Esophagus muscularis mucosa (tissue), 4 donors: ENCODE measurements at regions not wholly inside any gene's neighbourhood (a gene's known extent, or its start where the extent isn't known, plus 50 kb on each side); places are given as distances from the start of the nearest gene placed in this dataset.

ENCODE experiments used
- DNase-seq: peaks from one replicate; pipeline ENCODE4 v3.0.0-alpha.2; 2017; ENCODE audit errors: extremely low spot score
- H3K27ac ChIP-seq, 4 donors: fragments of 200-600 bp; sonication (generic); replicated peaks in 1 of 4; 1 replicate in 3 of 4; 2 replicates in 1 of 4; pipeline ENCODE4 v1.5.1; 2016 to 2019; ENCODE audit warnings: mild to moderate bottlenecking in 1 of 4
- H3K27me3 ChIP-seq, 4 donors: fragments of 200-600 bp; sonication (generic); one replicate each; pipeline versions ENCODE4 v1.5.1 to v1.6.0; 2016 to 2019
- H3K36me3 ChIP-seq, 4 donors: fragments of 200-600 bp; sonication (generic); one replicate each; pipeline ENCODE4 v1.5.1; 2016 to 2019
- H3K4me1 ChIP-seq, 4 donors: fragments of 200-600 bp; sonication (generic); one replicate each; pipeline ENCODE4 v1.5.1; 2016 to 2019
- H3K4me3 ChIP-seq, 4 donors: fragments of 200-600 bp; sonication (generic); 1 replicate in 2 of 4; 2 replicates in 2 of 4; pipeline ENCODE4 v1.5.1; 2016 to 2019; ENCODE audit warnings: mild to moderate bottlenecking in 4 of 4, moderate library complexity in 1 of 4
- H3K9me3 ChIP-seq, 4 donors: fragments of 200-600 bp; sonication (generic); 1 replicate in 3 of 4; 2 replicates in 1 of 4; pipeline ENCODE4 v1.5.1; 2016 to 2019
- EP300 ChIP-seq: sonication (generic); formaldehyde crosslinking; IDR thresholded peaks from one replicate; pipeline ENCODE4 v1.6.1; 2017; ENCODE audit warnings: antibody characterized with exemption
- POLR2A ChIP-seq: fragments of 450-650 bp; IDR thresholded peaks from one replicate; pipeline ENCODE4 v1.6.1; 2017; ENCODE audit warnings: antibody characterized with exemption, moderate library complexity, mild to moderate bottlenecking, low read depth
- POLR2AphosphoS5 ChIP-seq, 2 donors: sonication (generic); formaldehyde crosslinking; IDR thresholded peaks; one replicate each; pipeline ENCODE4 v1.6.1; 2017; ENCODE audit warnings: antibody characterized with exemption in 2 of 2
- WGBS: methylation state at CpG from one replicate; pipeline ENCODE4 v1.1.5; 2018; 5-methylcytosine and 5-hydroxymethylcytosine counted together
- intact Hi-C: fragments of 100-400 bp; cut with DNase I; formaldehyde crosslinking; loops from one replicate; pipeline ENCODE4 v1.15.1; 2023
- TF ChIP-seq, protein P1 (sequence below), 3 experiments: fragments of 200-600 bp in 2 of 3; fragments of 450-650 bp in 1 of 3; sonication (generic) in 2 of 3; IDR thresholded peaks; one replicate each; pipeline ENCODE4 v1.5.1; 2017 to 2019; ENCODE audit warnings: antibody characterized with exemption in 3 of 3, mild to moderate bottlenecking in 2 of 3, moderate library complexity in 1 of 3

DNA sequence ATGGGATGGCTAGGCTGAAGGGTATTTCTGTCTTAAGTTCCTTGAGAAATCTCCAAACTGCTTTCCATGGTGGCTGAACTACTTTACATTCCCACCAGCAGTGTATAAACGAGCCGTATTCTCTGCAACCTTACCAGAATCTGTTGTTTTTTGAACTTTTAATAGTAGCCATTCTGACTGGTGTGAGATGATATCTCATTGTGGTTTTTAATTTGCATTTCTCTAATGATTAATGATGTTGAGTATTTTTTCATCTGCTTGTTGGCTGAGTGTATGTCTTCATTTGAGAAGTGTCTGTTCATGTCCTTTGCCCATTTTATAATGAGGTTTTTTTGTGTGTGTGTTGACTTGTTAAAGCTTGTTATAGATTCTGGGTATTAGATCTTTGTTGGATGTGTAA is 226.8 kb upstream of the IGFBP3 start:
- TF ChIP-seq EP300 (no peak), POLR2AphosphoS5 (IDR thresholded peaks at IDR 0.05) (no peak), POLR2A (no peak)
- TF ChIP-seq, protein P1, sequence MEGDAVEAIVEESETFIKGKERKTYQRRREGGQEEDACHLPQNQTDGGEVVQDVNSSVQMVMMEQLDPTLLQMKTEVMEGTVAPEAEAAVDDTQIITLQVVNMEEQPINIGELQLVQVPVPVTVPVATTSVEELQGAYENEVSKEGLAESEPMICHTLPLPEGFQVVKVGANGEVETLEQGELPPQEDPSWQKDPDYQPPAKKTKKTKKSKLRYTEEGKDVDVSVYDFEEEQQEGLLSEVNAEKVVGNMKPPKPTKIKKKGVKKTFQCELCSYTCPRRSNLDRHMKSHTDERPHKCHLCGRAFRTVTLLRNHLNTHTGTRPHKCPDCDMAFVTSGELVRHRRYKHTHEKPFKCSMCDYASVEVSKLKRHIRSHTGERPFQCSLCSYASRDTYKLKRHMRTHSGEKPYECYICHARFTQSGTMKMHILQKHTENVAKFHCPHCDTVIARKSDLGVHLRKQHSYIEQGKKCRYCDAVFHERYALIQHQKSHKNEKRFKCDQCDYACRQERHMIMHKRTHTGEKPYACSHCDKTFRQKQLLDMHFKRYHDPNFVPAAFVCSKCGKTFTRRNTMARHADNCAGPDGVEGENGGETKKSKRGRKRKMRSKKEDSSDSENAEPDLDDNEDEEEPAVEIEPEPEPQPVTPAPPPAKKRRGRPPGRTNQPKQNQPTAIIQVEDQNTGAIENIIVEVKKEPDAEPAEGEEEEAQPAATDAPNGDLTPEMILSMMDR (IDR thresholded peaks at IDR 0.05), result no peak
- Histone ChIP-seq H3K4me3 (no peak overlapping the region), H3K36me3 (no peaks in the 10 kb centered on the region), H3K9me3 (no peaks in the 10 kb centered on the region), H3K4me1 (peaks cover 15 to 28% (median 23%) of the 10 kb centered on the region in 4 donors), H3K27ac (no peak overlapping the region), H3K27me3 (no peaks in the 10 kb centered on the region)
- intact Hi-C loops, result no loop called here
- WGBS, result 91% methylated on average over 2 of the region's 2 CpGs
- DNase-seq, result no peak

DNA sequence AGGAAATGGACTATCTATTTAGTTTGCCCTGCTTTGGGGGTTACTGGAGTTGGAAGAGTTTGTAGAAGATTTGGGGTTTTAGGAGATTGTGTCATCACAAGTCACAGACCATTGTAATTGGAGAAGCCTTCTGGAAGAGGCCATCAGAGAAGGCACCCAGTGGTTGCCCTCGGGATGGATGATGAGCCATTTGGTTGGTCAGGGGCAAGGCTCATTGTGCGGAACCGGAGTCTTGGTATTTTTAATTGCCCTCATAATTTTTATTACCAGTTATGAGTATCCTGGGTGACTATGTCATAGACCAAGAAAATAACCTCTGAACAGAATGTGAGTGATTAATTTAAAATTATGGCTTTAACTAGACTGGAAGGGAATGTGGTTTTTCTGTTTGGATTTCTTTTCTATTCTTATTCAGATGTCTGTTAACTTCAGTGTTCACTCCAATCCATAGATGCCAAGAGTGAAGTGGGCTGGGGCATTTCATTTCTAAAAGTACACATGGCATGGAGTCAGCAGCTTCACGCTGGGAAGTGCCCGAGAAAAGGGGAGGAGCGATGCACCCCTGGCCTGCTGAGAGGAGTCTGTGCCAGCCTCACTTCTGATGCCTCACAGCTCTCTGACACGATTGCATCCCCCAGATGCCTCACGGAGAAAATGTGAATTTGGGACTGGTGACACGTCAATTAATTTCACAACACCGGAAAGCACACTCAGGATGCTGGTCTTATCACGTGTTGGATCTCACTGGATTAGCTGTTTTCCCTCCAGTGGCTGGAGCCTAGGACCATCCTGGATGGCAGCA is 225.6 kb upstream of the IGFBP3 start:
- intact Hi-C loops, result no loop called here
- H3K27ac ChIP-seq, result peak overlapping the region in 2 of 4 donors; percentile 21 to 38
- H3K4me3 ChIP-seq, result no peak overlapping the region
- no peaks in the 10 kb centered on the region for H3K36me3 ChIP-seq
- no peaks in the 10 kb centered on the region for H3K27me3 ChIP-seq
- 80% methylated on average over 6 of the region's 11 CpGs for WGBS
- H3K9me3 ChIP-seq, result no peaks in the 10 kb centered on the region
- DNase-seq, result no peak
- TF ChIP-seq, protein P1 (IDR thresholded peaks at IDR 0.05), result no peak
- TF ChIP-seq POLR2AphosphoS5 (IDR thresholded peaks at IDR 0.05), result peak in 1 of 2 donors; percentile 24
- no peak for TF ChIP-seq EP300
- TF ChIP-seq POLR2A, result no peak
- peaks cover 15 to 28% (median 23%) of the 10 kb centered on the region in 4 donors for H3K4me1 ChIP-seq

DNA sequence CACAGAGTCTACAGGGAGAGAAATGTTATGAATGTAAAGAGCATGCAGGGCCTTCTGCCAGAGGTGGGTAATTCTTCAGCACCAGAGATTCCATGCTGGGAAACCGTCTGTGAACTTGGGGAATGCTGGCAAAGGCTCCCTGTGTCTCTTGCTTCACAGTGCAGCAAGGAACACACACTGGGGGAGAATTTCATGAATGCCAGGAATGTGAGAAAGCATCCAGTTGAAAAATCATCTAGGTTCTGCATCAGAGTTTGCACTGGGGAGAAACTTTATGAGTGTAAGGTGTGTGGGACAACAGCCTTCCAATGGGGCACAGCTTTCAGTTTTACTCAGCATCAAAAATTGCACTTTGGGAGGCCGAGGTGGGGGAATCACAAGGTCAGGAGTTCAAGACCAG is 224.3 kb upstream of the IGFBP3 start:
- DNase-seq, result no peak
- 50% methylated on average over 2 of the region's 2 CpGs for WGBS
- no peak overlapping the region for H3K4me3 ChIP-seq
- no peaks in the 10 kb centered on the region for H3K27me3 ChIP-seq
- H3K36me3 ChIP-seq, result no peaks in the 10 kb centered on the region
- H3K9me3 ChIP-seq, result no peaks in the 10 kb centered on the region
- peak overlapping the region in 2 of 4 donors; percentile 34 to 38 for H3K27ac ChIP-seq
- intact Hi-C loops, result no loop called here
- TF ChIP-seq POLR2AphosphoS5 (IDR thresholded peaks at IDR 0.05), result peak in 1 of 2 donors; percentile 68
- TF ChIP-seq, protein P1 (IDR thresholded peaks at IDR 0.05), result no peak
- H3K4me1 ChIP-seq, result peaks cover 15 to 28% (median 23%) of the 10 kb centered on the region in 4 donors

DNA sequence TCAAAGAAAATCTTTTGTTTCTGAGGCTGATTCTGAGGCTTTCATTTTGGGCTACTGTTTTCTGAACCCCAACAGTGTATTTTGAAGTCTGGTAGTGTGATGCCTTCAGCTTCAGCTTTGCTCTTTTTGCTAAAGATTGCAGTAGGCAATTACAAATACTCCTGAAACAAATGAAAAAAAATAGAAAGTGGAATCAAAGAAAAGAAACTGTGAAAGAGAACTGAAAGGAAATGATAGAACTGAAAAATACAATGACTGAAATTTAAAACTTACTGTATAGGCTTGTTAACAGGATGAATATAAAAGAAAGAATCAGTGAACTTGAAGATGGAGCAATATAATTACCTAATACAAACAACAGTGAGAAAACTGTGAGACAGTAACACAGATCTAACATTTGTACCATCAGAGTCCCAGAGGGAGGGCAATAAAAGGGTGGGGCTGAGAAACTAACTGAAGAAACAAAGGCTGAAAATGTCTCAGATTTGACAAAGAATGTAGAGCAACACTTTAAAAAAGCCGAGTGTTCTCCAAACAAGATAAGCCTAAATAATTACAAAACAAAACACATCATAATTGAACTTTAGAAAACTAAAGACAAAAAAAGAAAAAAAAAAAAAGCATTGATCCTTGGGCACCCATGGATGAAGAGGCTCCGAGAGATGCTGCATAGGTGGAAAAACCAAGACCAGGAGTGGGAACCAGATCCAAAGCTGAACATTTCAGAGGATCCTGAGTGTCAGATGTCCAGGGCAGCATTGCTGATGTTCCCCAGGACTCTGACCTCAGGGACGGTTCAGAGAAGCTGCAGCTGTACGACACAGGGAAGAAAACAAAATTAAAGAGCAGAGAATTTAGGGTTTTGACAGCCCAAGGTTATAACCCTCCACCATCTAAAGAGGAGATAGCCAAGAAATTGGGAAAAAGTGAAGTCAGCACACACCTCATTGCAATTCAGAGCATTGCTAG is 223.2 kb upstream of the IGFBP3 start:
- DNase-seq, result no peak
- Histone ChIP-seq H3K27ac (no peak overlapping the region), H3K9me3 (no peaks in the 10 kb centered on the region), H3K4me3 (no peak overlapping the region), H3K36me3 (no peaks in the 10 kb centered on the region), H3K4me1 (peaks cover 15 to 28% (median 23%) of the 10 kb centered on the region in 4 donors), H3K27me3 (no peaks in the 10 kb centered on the region)
- 83% methylated on average over 4 of the region's 4 CpGs for WGBS
- intact Hi-C loops, result no loop called here
- TF ChIP-seq, protein P1 (IDR thresholded peaks at IDR 0.05), result no peak
- TF ChIP-seq POLR2A, result no peak
- no peak for TF ChIP-seq EP300
- TF ChIP-seq POLR2AphosphoS5 (IDR thresholded peaks at IDR 0.05), result no peak
